GM12873 (cell line): ENCODE measurements at regions not wholly inside any gene's neighbourhood (a gene's known extent, or its start where the extent isn't known, plus 50 kb on each side); places are given as distances from the start of the nearest gene placed in this dataset.

Source experiments
- CTCF ChIP-seq: IDR thresholded peaks from 2 replicates; pipeline ENCODE4 v1.5.1; 2012; ENCODE audit warnings: low read depth, mild to moderate bottlenecking, moderate library complexity, low read length, control low read depth; ENCODE audit not compliant: insufficient read depth; ENCODE audit errors: missing control alignments

- TF ChIP-seq CTCF: no peak
These were observed 675.0 kb downstream of the TMEM121 start for GRCh38 chr14:106201376-106201775.

- no peak for TF ChIP-seq CTCF
These were observed 677.1 kb downstream of the TMEM121 start for GRCh38 chr14:106203438-106203837.

GRCh38 chr14:106204063-106204462 lies 677.7 kb downstream of the TMEM121 start:
- no peak for TF ChIP-seq CTCF

GRCh38 chr14:106207316-106207715 lies 680.9 kb downstream of the TMEM121 start:
- no peak for TF ChIP-seq CTCF

GRCh38 chr14:106208794-106209193 lies 682.4 kb downstream of the TMEM121 start:
- TF ChIP-seq CTCF: no peak

GRCh38 chr14:106209755-106210154 lies 683.4 kb downstream of the TMEM121 start:
- TF ChIP-seq CTCF: no peak

GRCh38 chr14:106210650-106211049 lies 684.3 kb downstream of the TMEM121 start:
- TF ChIP-seq CTCF: peak; percentile 21

GRCh38 chr14:106211334-106211900 lies 685.0 kb downstream of the TMEM121 start:
- TF ChIP-seq CTCF: no peak
